OCI-LY1 (cell line): ENCODE measurements at regions not wholly inside any gene's neighbourhood (a gene's known extent, or its start where the extent isn't known, plus 50 kb on each side); places are given as distances from the start of the nearest gene placed in this dataset.

ENCODE experiments used
- EZH2 ChIP-seq: fragments of 200-600 bp; sonication (generic), shearing (Covaris generic); IDR thresholded peaks from 2 replicates; pipeline ENCODE4 v1.8.0; 2017; ENCODE audit warnings: borderline replicate concordance, mixed run types, mild to moderate bottlenecking, antibody characterized with exemption, low read length, moderate library complexity, mixed read lengths
- TF ChIP-seq, protein P1 (sequence below): fragments of 200-600 bp; sonication (generic), shearing (Covaris generic); IDR thresholded peaks from 2 replicates; pipeline ENCODE4 v1.5.1; 2017; ENCODE audit warnings: mild to moderate bottlenecking, antibody characterized with exemption, low read length, moderate library complexity, mixed read lengths

DNA sequence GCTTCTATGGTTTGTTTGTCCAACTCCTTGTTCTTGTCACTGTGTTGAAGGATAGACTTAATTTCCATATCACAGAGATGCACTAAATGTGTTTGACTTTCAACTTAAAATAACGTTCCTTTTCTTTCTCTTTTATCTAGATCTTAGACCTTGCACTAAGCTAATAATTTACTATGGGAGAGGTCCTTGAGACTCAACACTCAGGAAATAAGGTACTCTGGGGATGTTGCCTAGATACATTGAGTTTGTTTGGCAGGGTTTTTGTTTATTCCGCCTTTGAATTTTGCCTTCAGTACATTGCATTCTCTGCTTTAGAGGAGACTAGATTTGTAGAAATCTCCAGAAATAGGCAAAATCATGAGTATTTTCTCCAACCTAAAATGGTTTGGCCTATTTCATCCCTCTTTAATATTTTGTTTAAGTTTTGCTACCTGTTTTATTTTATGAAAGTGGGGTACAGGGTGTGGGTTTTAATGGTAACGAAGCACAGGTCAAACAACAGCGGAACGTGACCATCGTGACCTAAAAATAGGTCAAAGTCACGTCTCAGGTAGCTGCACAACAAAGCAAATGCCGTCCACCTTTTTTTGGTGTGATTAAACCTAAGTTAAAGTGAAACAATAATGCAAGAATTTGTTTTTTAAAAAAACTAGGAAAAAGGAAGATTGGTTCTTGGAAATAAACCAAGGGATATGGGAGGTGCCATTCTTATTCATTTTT lies 115.3 kb upstream of the CPSF6 start:
- TF ChIP-seq, protein P1, sequence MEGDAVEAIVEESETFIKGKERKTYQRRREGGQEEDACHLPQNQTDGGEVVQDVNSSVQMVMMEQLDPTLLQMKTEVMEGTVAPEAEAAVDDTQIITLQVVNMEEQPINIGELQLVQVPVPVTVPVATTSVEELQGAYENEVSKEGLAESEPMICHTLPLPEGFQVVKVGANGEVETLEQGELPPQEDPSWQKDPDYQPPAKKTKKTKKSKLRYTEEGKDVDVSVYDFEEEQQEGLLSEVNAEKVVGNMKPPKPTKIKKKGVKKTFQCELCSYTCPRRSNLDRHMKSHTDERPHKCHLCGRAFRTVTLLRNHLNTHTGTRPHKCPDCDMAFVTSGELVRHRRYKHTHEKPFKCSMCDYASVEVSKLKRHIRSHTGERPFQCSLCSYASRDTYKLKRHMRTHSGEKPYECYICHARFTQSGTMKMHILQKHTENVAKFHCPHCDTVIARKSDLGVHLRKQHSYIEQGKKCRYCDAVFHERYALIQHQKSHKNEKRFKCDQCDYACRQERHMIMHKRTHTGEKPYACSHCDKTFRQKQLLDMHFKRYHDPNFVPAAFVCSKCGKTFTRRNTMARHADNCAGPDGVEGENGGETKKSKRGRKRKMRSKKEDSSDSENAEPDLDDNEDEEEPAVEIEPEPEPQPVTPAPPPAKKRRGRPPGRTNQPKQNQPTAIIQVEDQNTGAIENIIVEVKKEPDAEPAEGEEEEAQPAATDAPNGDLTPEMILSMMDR: no peak
- TF ChIP-seq EZH2: no peak
